ENCODE measurements at regions not wholly inside any gene's neighbourhood (a gene's known extent, or its start where the extent isn't known, plus 50 kb on each side); places are given as distances from the start of the nearest gene placed in this dataset.

DNA sequence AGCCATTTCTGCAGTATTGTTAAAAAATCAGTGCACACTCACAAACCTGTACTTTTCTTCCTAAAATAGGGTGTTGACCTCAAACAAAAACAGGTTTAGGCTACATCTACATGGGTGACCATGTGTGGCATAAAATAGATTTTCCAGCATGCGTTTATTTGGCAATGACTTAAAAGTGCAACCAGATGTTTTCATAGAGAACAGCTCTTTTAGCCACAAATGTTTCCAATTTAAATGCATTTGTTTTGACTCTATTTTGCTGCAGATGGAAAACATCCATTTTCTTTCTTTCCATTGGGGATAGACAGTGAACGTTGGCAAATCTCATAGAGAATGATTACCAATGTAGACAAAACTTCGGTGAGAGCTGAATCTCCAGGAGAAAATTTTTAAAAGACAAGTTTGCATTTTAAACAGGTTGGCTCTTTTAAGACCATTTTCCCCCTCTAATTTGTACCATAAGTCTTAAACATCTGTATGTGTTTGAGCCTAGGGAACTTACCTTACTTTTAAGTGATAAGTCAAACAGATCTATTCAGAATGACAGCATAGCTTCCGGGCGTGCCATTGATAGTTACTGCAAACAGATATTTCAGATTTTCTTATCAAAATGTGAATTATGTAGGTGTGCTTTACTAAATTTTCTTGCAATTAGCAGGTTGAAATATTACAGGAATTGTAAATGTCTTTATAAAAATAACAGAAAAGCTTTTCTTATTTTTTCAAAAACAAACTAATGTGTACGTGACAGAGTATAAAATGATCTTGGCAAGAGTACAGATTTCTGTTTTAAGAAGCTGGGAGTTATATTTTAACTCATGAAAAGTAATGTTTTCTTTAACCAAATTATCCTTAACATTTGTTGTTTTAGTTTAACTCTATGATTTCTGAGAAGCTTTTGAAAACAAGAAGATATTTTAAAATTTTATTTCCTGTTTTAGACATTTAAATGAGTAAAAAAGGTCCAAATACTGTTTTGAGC, 144.9 kb downstream of the HGF start:
- DNase-seq (ENCODE audit: low read depth, low spot score) (no peak), FAIRE-seq (no peak)
- CTCF ChIA-PET = interaction anchor here (1.7 to 3.6 kb wide), 2 partner anchors 9 to 123 kb away, joined by 6 to 13 read pairs; no protein-coding TSS in a partner anchor
- Histone ChIP-seq H3K36me3 (ENCODE audit: control insufficient read depth in 2 of 2, extremely low read depth in 1 of 2, insufficient read depth in 2 of 2, low read length in 2 of 2) (no peaks in the 10 kb centered on the region), H3K79me2 (ENCODE audit: control insufficient read depth, insufficient read depth, low read length) (no peaks in the 10 kb centered on the region), H3K9me1 (replicated peaks; ENCODE audit: control insufficient read depth, extremely low read depth, insufficient read depth, low read length) (no peaks in the 10 kb centered on the region), H3K4me3 (replicated peaks in 1 of 3; ENCODE audit: insufficient read depth in 1 of 3, low read depth in 1 of 3, low read length in 3 of 3) (no peak overlapping the region), H3K9ac (replicated peaks; ENCODE audit: extremely low read depth, insufficient read depth, low read length) (no peak overlapping the region), H2AFZ (ENCODE audit: low read depth, low read length) (no peak overlapping the region), H3K4me1 (ENCODE audit: control insufficient read depth, extremely low read depth, insufficient read depth, low read length) (peaks cover 27% of the 10 kb centered on the region), H3K4me2 (ENCODE audit: insufficient read depth, low read length) (no peak overlapping the region), H3K27ac (ENCODE audit: insufficient read depth, low read depth, low read length) (no peak overlapping the region), H4K20me1 (replicated peaks; ENCODE audit: control insufficient read depth, extremely low read depth, insufficient read depth, low read length) (no peaks in the 10 kb centered on the region), H3K9me3 (replicated peaks; ENCODE audit: control insufficient read depth, insufficient read depth, low read length) (no peaks in the 10 kb centered on the region), H3K27me3 (ENCODE audit: control insufficient read depth in 2 of 2, insufficient read depth in 2 of 2, low read length in 2 of 2) (no peaks in the 10 kb centered on the region)
- POLR2A ChIA-PET = no interaction called here
- no peak for TF ChIP-seq GATA2 (IDR thresholded peaks at IDR 0.05; ENCODE audit: insufficient read depth, insufficient read length, low read depth, low read length)
- no peak for TF ChIP-seq MYC (IDR thresholded peaks at IDR 0.05; ENCODE audit: low read depth, low read length)
- TF ChIP-seq MAX (IDR thresholded peaks at IDR 0.05; ENCODE audit: insufficient read depth, insufficient read length) = no peak
- TF ChIP-seq FOS (IDR thresholded peaks at IDR 0.05; ENCODE audit: borderline replicate concordance, insufficient read depth, low read length) = no peak
- BruUV-seq (replicated peaks) = no TSS peak
- dilution Hi-C loops (cut with MboI; ENCODE audit: extremely low pct_ligation_motif_present, low sequenced_read_pairs) (no loop called here), intact Hi-C loops (cut with micrococcal nuclease) (loop anchor here (5.0 to 10.0 kb wide), 3 partner anchors 110 to 480 kb away; no protein-coding TSS in a partner anchor)

GRCh38 chr7:81624021-81624592, 145.7 kb downstream of the HGF start:
- Histone ChIP-seq H3K9ac (replicated peaks; ENCODE audit: extremely low read depth, insufficient read depth, low read length) (no peak overlapping the region), H3K79me2 (ENCODE audit: control insufficient read depth, insufficient read depth, low read length) (no peaks in the 10 kb centered on the region), H3K9me3 (replicated peaks; ENCODE audit: control insufficient read depth, insufficient read depth, low read length) (no peaks in the 10 kb centered on the region), H3K4me2 (ENCODE audit: insufficient read depth, low read length) (no peak overlapping the region), H3K9me1 (replicated peaks; ENCODE audit: control insufficient read depth, extremely low read depth, insufficient read depth, low read length) (no peaks in the 10 kb centered on the region), H3K4me1 (ENCODE audit: control insufficient read depth, extremely low read depth, insufficient read depth, low read length) (peaks cover 27% of the 10 kb centered on the region), H4K20me1 (replicated peaks; ENCODE audit: control insufficient read depth, extremely low read depth, insufficient read depth, low read length) (no peaks in the 10 kb centered on the region), H3K27ac (ENCODE audit: insufficient read depth, low read depth, low read length) (no peak overlapping the region), H3K27me3 (ENCODE audit: control insufficient read depth in 2 of 2, insufficient read depth in 2 of 2, low read length in 2 of 2) (no peaks in the 10 kb centered on the region), H2AFZ (ENCODE audit: low read depth, low read length) (no peak overlapping the region), H3K36me3 (ENCODE audit: control insufficient read depth in 2 of 2, extremely low read depth in 1 of 2, insufficient read depth in 2 of 2, low read length in 2 of 2) (no peaks in the 10 kb centered on the region), H3K4me3 (replicated peaks in 1 of 3; ENCODE audit: insufficient read depth in 1 of 3, low read depth in 1 of 3, low read length in 3 of 3) (no peak overlapping the region)
- no peak for FAIRE-seq
- BruUV-seq (replicated peaks) = no TSS peak
- POLR2A ChIA-PET = no interaction called here
- DNase-seq (ENCODE audit: low read depth, low spot score) = no peak
- TF ChIP-seq FOS (IDR thresholded peaks at IDR 0.05; ENCODE audit: borderline replicate concordance, insufficient read depth, low read length) (no peak), GATA2 (IDR thresholded peaks at IDR 0.05; ENCODE audit: insufficient read depth, insufficient read length, low read depth, low read length) (no peak), POLR2A (IDR thresholded peaks at IDR 0.05; ENCODE audit: low read depth, low read length) (no peak), MAX (IDR thresholded peaks at IDR 0.05; ENCODE audit: insufficient read depth, insufficient read length) (no peak)
- intact Hi-C loops (cut with micrococcal nuclease) = loop anchor here (10.0 kb wide), 2 partner anchors 109 to 481 kb away; no protein-coding TSS in a partner anchor
- CTCF ChIA-PET = interaction anchor here (1.7 to 3.6 kb wide), 2 partner anchors 10 to 123 kb away, joined by 6 to 13 read pairs; no protein-coding TSS in a partner anchor
- dilution Hi-C loops (cut with MboI; ENCODE audit: extremely low pct_ligation_motif_present, low sequenced_read_pairs) = no loop called here
